NCI-H748 (cell line): ENCODE measurements at regions not wholly inside any gene's neighbourhood (a gene's known extent, or its start where the extent isn't known, plus 50 kb on each side); places are given as distances from the start of the nearest gene placed in this dataset.
"Not testable (repeated sequence)": the region's sequence is repeated elsewhere in the genome, so short reads cannot be mapped to it uniquely, and the experiment has no call there.

ENCODE experiments used
- DNase-seq: peaks from one replicate; lab custom pipeline; 2025; ENCODE audit not compliant: unreplicated experiment; lab: John Stamatoyannopoulos, UW

DNA sequence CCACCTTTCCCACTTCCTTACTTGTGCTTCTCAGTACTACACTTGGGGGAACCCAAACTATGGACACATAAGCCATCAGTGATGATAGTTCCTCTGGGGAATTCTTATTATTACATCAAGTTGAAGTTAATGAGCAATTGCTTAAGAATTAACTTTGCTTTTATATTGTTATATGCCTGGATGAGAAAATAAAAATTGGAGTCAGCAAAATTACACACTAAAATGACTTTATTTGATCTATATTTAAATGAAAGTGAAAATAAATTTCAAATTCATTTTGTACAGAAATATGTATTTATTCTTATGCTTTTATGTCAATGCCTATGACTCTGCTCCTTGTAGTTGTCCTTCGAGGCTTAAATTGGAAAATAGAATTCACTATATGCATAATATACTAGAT lies 149.4 kb upstream of the KCND2 start:
- DNase-seq = no peak

DNA sequence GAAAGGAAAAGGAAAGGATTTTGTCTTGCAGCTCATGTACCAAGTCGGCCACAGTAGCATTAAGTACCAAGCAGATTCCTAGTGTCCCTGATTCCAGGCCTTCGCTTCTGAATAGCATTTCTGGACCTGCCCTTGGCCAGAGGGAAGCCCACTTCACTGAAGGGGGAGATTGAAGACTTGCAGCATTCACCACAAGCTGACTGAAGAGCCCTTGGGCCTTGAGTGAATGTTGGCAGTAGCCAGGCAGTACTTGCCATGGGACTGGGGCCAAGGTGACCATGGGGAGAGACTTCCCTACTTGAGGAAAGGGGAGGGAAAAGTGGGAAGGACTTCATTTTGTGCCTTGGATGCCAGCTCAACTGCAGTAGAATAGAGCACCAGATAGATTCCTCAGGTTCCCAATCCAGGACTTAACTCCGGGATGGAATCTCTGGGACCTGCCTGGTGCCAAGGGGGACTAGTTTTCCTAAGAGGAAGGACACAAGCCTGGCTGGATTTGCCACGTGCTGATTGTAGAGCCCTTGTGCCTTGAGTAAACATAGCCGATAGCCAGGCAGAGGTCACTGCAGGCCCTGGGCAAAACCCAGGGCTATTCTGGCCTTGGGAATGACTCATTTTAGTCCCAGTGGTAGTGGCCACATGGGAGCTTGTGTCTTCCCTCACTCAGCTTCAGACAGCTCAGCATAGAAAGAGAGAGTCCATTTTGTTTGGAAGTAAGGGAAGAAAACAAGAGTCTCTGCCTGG lies 141.7 kb upstream of the KCND2 start:
- DNase-seq = no peak

DNA sequence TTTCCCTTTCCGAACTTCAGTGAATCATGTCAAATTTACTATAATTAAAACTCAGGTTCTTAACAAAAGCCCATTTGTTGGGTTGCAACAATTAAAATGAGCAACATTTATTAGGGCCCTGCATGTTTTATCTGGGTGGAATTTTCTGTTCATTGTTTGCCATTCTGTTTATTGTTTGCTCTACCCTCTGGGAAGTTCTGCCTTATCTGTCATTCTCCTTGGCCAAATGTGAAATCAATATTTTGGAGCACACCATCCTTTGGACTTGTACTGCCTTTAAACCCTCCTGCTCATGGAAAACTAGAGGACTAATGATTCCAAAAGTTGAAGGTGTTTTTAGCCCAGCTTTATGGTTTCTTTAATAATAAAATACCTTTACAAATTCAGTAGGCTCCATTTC lies 134.5 kb upstream of the KCND2 start:
- no peak for DNase-seq

DNA sequence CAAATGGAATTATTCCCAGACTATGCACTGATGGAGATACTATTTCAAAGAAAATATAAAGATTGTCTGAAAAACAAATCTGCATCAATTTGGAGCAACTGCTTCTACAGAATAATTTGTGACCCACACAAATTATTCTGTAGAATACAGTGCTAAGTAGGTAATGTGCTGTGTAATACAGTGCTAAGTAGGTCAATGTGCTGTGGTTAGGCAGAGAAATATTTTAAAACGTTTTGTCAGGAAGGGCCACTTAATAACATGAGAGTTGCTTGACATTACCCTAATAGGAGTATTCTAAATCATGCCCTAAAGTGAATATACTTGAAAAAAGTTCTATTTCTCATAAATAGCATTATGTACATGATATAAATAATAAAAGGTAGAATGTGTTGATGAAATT lies 116.5 kb upstream of the KCND2 start:
- DNase-seq = no peak

DNA sequence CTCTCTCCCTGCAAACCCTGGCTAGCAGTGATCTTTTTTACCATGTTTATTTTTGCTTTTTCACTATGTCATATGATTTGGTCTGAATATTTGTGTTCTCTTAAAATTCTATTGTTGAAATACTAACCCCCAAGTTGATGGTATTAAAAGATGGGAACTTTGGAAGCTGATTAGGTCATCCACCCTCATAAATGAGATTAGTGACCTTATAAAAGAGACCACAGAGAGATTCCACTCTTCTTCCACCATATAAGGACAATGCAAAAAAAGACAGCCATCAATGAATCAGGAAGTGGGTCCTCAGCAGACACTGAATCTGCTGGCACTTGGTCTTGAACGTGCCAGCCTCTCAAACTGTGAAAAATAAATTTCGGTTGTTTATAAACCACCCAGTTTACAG lies 112.8 kb upstream of the KCND2 start:
- no peak for DNase-seq

DNA sequence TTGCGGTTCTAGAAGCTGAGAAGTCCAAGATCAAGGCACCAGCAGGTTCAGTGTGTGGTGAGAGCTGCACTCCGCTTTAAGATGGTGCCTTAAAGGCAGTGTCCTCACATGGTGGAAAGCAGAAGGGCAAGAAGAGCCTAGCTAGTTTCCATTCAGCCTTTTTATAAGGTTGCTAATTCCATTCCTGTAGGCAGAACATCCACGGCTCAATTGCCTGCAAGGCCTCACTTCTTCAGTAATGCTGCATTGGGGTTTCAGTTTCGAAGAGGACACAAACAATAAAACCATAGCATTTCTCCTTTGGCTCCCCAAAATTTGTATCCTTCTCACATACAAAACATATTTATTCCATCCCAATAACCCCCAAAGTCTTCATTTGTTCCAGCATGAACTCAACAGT lies 109.5 kb upstream of the KCND2 start:
- DNase-seq = no peak

DNA sequence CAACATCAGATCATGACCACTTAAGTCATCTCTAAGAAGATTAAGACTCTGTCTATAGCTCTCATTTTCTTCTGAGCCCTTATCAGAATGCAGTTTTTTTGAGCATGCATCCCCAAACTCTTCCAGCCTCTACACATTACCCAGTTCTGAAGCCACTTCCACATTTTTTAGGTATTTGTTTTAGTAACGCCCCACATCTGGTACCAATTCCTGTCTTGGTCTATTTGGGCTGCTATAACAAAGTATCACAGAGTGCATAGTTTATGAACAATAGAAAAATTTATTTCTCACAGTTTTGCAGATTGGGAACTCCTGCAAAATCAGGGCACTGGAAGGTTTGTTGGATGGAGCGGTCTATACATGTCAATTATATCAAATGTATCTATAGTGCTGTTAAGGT lies 107.7 kb upstream of the KCND2 start:
- DNase-seq = no peak

DNA sequence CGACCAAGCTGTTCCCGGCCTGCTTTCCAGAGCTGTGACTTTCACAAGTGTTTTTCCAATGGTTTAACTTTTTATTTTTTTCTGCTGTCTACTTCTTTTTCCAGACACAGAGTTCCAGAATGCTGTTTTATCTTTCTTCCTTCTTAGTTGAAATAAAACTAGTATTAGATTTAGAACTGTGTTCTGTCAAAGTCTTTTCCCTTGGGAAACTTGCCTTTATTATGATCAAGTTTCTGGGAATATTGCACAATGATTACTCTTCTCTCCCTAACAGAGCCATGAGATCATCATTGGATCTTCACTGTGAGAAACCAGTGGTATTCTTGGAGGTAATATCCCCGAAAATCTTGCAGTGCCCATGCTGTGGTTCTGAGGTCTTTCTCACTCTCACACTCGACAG lies 104.9 kb upstream of the KCND2 start:
- DNase-seq = no peak

DNA sequence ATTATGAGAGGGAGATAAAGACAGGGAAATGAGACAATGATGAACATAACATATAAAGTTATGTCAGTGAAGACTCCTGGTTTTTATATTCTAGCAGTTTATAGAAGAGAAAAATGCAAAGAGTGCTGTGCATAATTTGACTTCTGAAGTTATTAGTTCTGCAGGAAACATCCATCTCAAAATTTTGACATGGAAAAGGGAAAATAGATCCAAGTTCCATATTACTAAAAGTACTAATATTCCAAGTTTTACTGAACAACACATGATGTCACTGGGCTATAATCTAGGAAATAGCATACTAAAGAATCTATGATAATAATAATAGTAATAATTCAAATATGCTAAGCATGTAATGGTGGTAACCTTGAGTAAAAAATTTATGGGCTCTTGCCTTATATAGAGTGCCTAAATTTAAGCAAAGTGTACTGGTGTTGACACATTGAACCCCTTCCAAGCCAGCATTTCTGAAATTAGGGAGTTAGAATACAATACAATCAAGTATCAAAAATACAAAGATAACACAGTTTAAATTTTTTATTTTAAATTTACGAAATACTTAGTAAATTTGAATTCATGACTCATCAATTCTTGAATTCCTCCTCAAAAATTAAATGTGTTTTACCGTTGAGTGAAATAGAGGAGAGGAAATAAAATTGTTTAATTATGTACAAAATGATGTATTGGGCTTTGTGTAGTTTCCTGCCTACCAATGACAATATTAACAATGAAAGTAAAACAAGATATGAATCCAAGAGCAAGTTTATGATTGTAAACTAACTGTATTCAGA lies 102.8 kb upstream of the KCND2 start:
- DNase-seq = no peak

DNA sequence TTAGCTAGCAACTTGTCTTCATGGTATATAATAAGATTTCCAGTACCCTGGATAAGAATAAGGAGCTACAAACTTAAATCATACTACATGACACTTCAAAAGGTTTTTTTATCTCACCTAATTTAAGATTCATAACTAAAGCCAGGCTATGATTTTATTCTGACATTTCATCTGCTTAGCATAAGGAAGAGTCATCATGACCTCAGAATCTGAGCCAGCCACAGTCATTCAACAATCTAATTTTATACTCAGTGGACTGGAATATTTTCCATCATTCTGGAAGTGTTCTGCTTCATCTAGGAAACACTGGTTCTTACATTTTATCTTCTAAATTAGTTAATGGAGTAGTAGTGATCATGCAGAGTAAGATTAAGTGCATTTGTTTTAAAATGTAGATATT lies 102.1 kb upstream of the KCND2 start:
- no peak for DNase-seq

DNA sequence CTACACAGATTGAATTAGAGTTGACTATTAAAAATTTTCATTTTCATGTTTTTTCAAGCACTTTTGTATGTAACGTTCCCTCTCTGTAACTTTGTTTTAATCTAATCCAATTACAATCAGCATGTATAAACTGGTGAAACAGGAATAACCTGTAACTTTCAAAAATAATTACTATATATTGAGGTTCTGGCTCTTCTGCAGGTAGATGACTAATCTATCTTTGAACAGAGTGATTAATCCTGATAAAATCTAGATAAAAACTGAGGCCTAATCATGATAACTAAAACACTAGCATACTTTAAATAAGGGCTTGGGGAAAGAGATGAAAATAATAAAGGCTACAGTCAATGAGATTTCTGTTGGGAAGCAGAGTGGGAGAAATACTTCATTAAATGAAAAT lies 101.6 kb upstream of the KCND2 start:
- DNase-seq = no peak

DNA sequence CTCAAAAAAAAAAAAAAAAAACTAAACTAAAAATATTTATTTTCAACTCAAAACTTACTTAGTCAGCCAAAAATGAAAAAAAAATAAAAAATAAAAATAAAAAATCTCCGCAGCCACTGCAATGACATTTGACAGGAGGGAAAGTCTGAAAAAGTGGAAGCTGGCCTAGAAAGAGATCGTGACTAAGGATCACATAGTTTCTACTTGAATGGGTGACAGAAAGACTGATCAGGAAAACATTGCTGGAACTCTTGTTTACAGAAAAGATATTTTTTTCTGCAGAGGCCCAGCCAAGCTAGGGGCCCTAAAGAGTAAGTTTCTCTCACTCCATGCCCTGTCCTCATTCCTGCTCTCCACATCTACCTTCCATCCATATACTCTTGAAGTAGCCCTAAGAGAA lies 92.8 kb upstream of the KCND2 start:
- DNase-seq = no peak

DNA sequence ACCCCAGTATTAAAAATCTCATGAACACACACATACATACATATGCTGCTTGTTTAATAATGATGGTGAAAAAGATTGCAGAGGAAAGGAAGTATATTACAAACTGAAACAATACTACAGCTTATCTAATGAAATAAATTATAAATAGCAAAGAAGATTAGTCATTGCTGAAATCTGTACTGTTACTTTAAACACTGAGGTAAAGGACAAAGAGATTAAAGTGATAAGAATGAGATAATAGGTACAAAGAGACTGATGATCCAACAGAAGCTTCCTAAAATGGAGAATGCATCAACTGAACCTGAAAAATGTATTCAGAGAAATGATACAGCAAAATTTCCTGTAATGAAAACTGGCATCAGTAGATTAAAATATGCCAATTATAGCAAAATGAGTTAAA lies 91.5 kb upstream of the KCND2 start:
- DNase-seq = no peak

DNA sequence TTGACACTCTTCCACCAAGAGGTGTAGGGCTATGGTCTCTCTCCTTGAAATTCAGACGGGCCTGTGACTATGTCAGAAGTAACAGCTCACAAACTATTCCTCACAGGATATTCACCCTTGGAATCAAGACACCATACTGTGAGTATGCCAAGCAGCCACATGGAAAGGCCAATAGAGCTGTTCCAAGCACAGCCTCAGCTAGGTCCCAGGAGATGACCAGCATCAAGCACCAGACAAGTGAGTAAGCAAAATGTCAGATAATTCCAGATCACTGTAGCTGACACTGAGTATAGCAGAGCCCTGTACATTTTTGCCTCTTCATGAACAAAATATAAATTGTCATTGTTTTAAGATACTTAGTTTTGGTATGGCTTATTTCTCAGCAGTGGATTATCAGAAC lies 88.1 kb upstream of the KCND2 start:
- no peak for DNase-seq

DNA sequence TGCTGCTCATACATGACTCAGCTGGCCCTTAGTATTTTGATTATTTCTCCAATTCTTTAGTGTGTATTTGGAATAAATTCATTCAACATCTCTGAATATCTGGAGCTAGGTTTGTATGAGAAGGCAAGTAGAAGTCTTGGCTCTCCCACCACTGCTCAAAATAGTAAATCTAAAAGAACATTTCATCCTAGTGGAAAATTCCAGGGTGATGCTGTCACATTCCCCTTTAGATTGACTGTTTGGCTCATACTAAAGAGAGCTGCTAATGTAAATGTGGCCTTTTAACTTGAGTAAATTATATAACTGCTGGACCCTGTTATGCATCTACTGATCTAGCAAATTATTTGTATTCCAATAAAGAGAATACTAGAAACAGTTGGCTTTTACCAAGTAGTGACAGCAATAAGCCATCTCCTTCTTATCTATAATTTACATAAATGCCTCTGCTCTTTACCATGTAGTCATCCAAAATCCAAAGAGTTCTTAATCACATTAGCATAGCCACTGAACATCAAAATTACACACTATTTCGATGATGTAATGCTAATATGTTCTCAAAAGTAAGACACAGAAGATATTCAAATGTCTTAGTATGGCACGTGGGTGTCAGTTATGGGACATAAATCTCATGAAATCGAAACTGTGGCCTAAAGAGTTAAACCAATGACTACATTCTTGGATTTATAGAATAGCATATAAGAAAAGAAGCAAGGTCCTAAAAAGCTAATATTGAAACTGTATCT lies 86.9 kb upstream of the KCND2 start:
- no peak for DNase-seq

DNA sequence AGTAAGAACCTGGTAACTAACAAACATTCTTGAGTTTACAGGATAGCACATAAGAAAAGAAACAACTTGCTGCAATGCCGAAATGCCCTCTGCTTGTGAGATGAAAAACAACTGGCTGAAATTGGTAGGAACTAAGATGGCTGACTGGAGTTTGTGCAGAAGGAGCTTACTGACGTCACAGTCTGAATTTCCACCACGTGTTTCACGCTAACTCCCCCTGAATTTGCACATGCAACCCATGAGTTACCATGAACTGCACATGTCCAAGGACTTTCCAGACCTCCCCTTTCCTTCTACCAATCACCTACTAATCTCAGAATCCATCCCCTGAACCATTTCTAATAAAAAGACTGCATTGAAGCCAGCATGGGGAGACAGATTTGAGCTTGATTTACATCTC lies 86.3 kb upstream of the KCND2 start:
- no peak for DNase-seq

DNA sequence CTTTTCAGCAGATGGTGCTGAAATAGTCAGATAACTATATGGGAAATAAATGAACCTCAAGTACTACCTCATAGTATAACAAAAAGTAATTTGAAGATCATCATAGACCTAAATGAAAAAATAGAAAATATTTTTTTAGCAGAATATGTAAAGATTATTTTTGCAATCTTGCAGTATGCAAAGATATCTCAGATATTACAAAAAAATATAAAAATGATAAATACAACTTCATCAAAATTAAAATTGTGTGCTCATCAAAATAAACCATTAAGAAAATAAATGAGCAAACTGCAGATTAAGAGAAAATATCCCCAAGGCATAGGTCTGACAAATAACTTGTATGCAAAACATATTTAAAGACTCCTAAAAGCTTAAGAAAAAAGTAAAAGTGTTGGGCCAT lies 83.4 kb upstream of the KCND2 start:
- no peak for DNase-seq

DNA sequence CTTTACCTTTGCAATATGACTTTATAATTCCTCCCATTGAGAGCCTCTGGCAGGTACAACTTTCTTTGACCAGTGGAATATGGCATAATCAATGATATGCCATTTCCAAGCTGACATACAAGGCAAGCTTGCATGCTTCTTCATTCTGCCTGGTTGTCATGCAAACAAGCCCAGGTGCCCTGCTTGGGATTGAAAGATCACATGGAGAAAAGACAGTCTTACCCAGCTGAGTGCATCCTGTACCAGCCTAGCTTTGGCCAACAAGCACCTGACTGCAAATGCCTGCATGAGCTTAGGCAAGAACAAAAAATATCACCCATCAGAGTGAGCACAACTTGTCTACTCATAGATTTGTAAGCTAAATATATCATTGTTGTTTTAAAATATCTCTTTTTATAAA lies 82.9 kb upstream of the KCND2 start:
- DNase-seq = no peak

DNA sequence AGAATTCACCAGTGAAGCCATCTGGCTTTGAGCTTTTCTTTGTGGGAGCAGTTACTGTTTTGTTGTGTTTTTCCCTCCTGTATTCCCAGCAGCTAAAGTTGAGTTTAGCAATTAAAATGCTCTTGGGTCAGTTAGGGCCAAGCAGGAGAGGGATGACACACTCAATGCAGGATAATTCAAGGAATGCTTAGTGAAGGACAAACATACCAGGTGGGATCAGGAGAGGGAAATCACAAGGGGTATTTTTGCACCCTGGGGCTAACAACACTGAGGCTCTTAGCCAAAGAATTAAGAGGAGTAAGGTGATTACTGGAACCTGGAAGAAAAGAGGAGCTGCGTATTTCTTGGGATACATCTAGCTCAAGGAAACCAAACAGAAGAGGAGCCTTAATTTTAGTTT lies 82.4 kb upstream of the KCND2 start:
- no peak for DNase-seq

DNA sequence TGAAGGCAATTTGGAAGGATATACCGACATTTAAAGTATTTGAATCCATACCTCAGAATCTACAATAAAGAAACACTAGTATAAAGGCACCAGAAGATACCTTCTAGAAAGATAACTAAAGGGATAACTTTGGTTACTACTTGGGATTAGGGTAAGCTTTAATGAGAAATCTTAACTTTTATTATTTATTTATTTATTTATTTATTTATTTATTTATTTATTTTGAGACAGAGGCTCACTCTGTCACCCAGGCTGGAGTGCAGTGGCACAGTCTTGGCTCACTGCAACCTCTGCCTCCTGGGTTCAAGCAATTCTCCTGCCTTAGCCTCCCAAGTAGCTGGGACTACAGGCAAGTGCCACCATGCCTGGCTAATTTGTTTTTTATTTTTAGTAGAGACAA lies 81.6 kb upstream of the KCND2 start:
- not testable (repeated sequence) for DNase-seq

DNA sequence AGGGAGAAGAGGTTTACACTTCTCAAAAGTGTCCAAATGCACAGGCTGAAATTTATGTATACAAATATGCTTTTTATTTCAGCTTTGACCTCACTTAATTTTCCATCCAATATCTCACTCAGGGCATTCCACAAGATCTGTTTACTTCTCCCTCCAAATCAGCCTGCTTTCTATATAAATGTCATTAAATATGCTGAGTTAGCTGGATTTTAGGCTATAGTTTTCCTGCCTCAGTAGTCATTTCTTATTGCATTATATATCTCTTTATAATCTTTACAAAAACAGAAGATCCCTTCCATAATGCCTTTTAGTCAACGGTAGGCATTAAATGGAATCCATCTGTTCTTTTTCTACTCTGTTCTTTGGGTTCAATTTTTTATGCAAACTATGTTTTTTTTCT lies 71.7 kb upstream of the KCND2 start:
- no peak for DNase-seq

DNA sequence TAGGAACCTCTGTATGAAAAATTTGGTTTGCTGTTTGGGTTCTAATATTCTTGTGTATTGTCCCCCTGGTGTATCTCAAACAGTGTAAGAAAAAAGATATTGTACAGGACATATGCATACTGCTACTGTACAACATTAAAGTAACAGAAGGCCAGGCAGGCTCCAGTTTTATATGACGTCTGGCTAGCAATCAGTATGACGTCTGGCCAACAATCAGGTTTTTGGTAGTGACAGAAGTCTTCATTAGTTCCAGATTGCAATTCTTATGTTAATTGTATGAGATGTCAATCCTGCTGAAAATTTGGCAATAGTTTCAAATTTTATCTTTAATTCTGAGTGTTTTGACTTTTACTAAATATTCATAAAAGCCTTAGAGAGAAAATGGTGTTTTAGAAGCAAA lies 67.9 kb upstream of the KCND2 start:
- no peak for DNase-seq
